K562 (cell line): ENCODE measurements at regions not wholly inside any gene's neighbourhood (a gene's known extent, or its start where the extent isn't known, plus 50 kb on each side); places are given as distances from the start of the nearest gene placed in this dataset.

Experiments
- ATAC-seq: fragments of 200-7000 bp; cut with Tn5 transposase; 3 replicates; pipeline ENCODE4 v1.9.1; 2020; ENCODE audit warnings: moderate library complexity
- BruUV-seq: library from RNA; stranded (reverse); fragments of 400-500 nt; replicated peaks from 2 replicates; lab custom pipeline; 2021; lab: Mats Ljungman, UMichigan
- CTCF ChIA-PET: fragments of 300-600 bp; formaldehyde crosslinking; extraction: SDS; loops from one replicate; lab custom pipeline; 2021; ENCODE audit warnings: low intra/inter-chr PET ratio; lab: Yijun Ruan, JAX
- POLR2A ChIA-PET: fragments of 300-600, 350-650 bp; sonication (Branson Sonifier 250); formaldehyde crosslinking; extraction: SDS; loops from one replicate; lab custom pipeline; 2021; ENCODE audit warnings: antibody characterized with exemption, inconsistent platforms; lab: Yijun Ruan, JAX
- DNase-seq, 4 experiments: peaks; one replicate each; pipeline versions ENCODE4 v3.0.0 to v3.0.0-alpha.2; 2011 to 2018; ENCODE audit warnings: low spot score in 3 of 4, mixed read lengths in 3 of 4; ENCODE audit errors: extremely low read depth in 1 of 4
- FAIRE-seq: peaks from 2 replicates; lab custom pipeline; 2011; peaks lifted over from hg19 to GRCh38; lab: Jason Lieb, UNC
- H2AFZ ChIP-seq: 2 replicates; pipeline ENCODE4 v1.6.0; 2011; ENCODE audit warnings: low read depth, low read length, control low read depth, inconsistent platforms
- H3K27ac ChIP-seq: fragments of 200-600 bp; 3 replicates; pipeline ENCODE4 v1.8.0; 2011; ENCODE audit warnings: low read depth, mild to moderate bottlenecking, control low read depth, inconsistent platforms, low read length, moderate library complexity, mixed read lengths; ENCODE audit errors: extremely low read depth
- H3K27me3 ChIP-seq, 2 experiments: fragments of 300-600 bp in 1 of 2; 2 replicates in 1 of 2; 3 replicates in 1 of 2; pipeline versions ENCODE4 v1.6.0 to v1.8.0; 2011; ENCODE audit warnings: inconsistent platforms in 2 of 2, low read length in 2 of 2, mild to moderate bottlenecking in 1 of 2, mixed read lengths in 1 of 2, moderate library complexity in 1 of 2; ENCODE audit not compliant: control insufficient read depth in 2 of 2, insufficient read depth in 2 of 2
- H3K36me3 ChIP-seq: fragments of 300-600 bp; 3 replicates; pipeline ENCODE4 v1.8.0; 2011; ENCODE audit warnings: mild to moderate bottlenecking, low read length, inconsistent platforms; ENCODE audit not compliant: control insufficient read depth, insufficient read depth
- H3K4me1 ChIP-seq, 2 experiments: fragments of 200-600 bp in 1 of 2; replicated peaks in 1 of 2; 2 replicates in 1 of 2; 3 replicates in 1 of 2; pipeline versions ENCODE4 v1.5.1 to v1.8.0; 2011; ENCODE audit warnings: inconsistent platforms in 2 of 2, low read length in 2 of 2, mild to moderate bottlenecking in 1 of 2, mixed read lengths in 1 of 2, moderate library complexity in 1 of 2; ENCODE audit not compliant: control insufficient read depth in 2 of 2, insufficient read depth in 2 of 2
- H3K4me2 ChIP-seq: 2 replicates; pipeline ENCODE4 v1.6.1; 2011; ENCODE audit warnings: low read length, control low read depth, inconsistent platforms, mixed read lengths; ENCODE audit not compliant: insufficient read depth
- H3K4me3 ChIP-seq: fragments of 200-600 bp; sonication (generic), shearing (Covaris generic); 2 replicates; pipeline ENCODE4 v1.5.1; 2016; ENCODE audit warnings: control low read depth, inconsistent platforms
- H3K79me2 ChIP-seq: fragments of 200-600 bp; 3 replicates; pipeline ENCODE4 v1.8.0; 2011; ENCODE audit warnings: low read length, inconsistent platforms; ENCODE audit not compliant: control insufficient read depth, insufficient read depth
- H3K9ac ChIP-seq, 2 experiments: 2 replicates each; pipeline versions ENCODE4 v1.6.0 to v1.6.1; 2011; ENCODE audit warnings: low read depth in 2 of 2, low read length in 2 of 2, control low read depth in 1 of 2, inconsistent platforms in 1 of 2, mild to moderate bottlenecking in 1 of 2, mixed read lengths in 1 of 2; ENCODE audit not compliant: insufficient read depth in 1 of 2
- H3K9me1 ChIP-seq: one replicate; pipeline ENCODE4 v1.6.0; 2011; ENCODE audit warnings: inconsistent platforms, mild to moderate bottlenecking, low read length, moderate library complexity; ENCODE audit not compliant: control insufficient read depth, insufficient read depth
- H3K9me3 ChIP-seq: replicated peaks from 2 replicates; pipeline ENCODE4 v1.5.1; 2011; ENCODE audit warnings: low read depth, low read length, inconsistent platforms; ENCODE audit not compliant: control insufficient read depth, insufficient read depth
- H4K20me1 ChIP-seq: replicated peaks from 2 replicates; pipeline ENCODE4 v1.6.1; 2011; ENCODE audit warnings: low read length, inconsistent platforms, mixed read lengths; ENCODE audit not compliant: control insufficient read depth, insufficient read depth
- ATF7 ChIP-seq: fragments of 450-650 bp; IDR thresholded peaks from 2 replicates; pipeline ENCODE4 v1.7.1; 2014; ENCODE audit warnings: mild to moderate bottlenecking, moderate library complexity
- CEBPG ChIP-seq, 3 experiments: fragments of 200-800 bp in 1 of 3; sonication (Bioruptor generic) in 1 of 3; sonication (generic) in 1 of 3; formaldehyde crosslinking in 1 of 3; IDR thresholded peaks in 2 of 3; conservative IDR thresholded peaks in 1 of 3; 2 replicates each; pipeline versions ENCODE4 v1.6.1 to v1.8.0; 2016 to 2022; ENCODE audit warnings: missing compliant biosample characterization in 2 of 3, missing genetic modification characterization in 2 of 3, mild to moderate bottlenecking in 1 of 3, missing genetic modification reagents in 1 of 3
- TRIM24 ChIP-seq, 2 experiments: fragments of 450-650 bp; IDR thresholded peaks; 2 replicates each; pipeline ENCODE4 v1.6.1; 2016
- ZNF134 ChIP-seq: fragments of 250-450 bp; sonication (Bioruptor Pico); conservative IDR thresholded peaks from 2 replicates; pipeline ENCODE4 v1.4.0; 2020
- WGBS: fragments of 100-300 bp; shearing (Covaris generic); methylation state at CpG from one replicate; pipeline ENCODE4 v1.1.6; 2016; ENCODE audit warnings: low coverage, mixed read lengths; ENCODE audit not compliant: insufficient coverage; ENCODE audit errors: missing lambda C conversion rate; 5-methylcytosine and 5-hydroxymethylcytosine counted together
- in situ Hi-C: fragments of 300-500 bp; cut with MboI; formaldehyde crosslinking; loops from 4 replicates; pipeline ENCODE4 v1.15.0; 2018; ENCODE audit warnings: inconsistent platforms, mixed read lengths
- intact Hi-C: fragments of 100-400 bp; cut with micrococcal nuclease; formaldehyde crosslinking; loops from 2 replicates; pipeline ENCODE4 v1.14.2; 2022
- TF ChIP-seq, protein P1 (sequence below), 2 experiments: fragments of 450-650 bp in 1 of 2; sonication (generic) in 1 of 2; formaldehyde crosslinking in 1 of 2; IDR thresholded peaks in 1 of 2; conservative IDR thresholded peaks in 1 of 2; 2 replicates each; pipeline versions ENCODE4 v1.6.1 to v1.8.1; 2016 to 2023; ENCODE audit warnings: mild to moderate bottlenecking in 2 of 2, moderate library complexity in 2 of 2, inconsistent platforms in 1 of 2, missing genetic modification reagents in 1 of 2

DNA sequence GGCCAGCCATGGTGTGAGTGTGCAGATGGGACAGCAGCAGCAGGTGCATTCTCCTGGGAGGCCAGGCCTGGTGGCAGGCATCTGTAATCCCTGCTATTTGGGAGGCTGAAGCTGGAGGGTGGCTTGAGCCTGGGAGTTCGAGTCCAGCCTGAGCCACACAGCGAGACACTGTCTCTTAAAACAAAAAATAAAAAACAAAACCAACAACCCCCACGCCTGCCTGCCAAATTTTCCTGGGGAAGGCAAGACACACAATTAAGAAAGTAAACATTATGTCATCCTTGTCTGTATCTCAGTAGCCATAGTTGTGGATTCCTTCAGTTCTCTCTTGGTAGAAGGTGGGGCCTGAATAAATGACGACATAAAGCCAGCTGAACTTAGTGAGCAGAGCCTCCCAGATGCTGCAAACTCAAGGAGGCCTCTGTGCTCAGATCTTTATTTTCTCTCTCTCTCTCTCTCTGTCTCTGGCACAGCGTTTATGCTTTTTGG is 57.6 kb upstream of the CD34 start:
- H3K9me3 ChIP-seq: no peaks in the 10 kb centered on the region
- H3K9ac ChIP-seq: 0 out of 4 replicates have a peak overlapping the region, but pooled peaks of 1 of the 2 experiments have one; percentile 38
- FAIRE-seq: no peak
- H4K20me1 ChIP-seq: no peaks in the 10 kb centered on the region
- H3K27me3 ChIP-seq: peaks cover 16 to 37% of the 10 kb centered on the region in 2 experiments; a peak in 4 of 5 replicates
- 4% methylated on average over 5 of the region's 5 CpGs for WGBS
- no peaks in the 10 kb centered on the region for H3K79me2 ChIP-seq
- H2AFZ ChIP-seq: no peak overlapping the region
- peaks cover 13 to 14% of the 10 kb centered on the region in 2 experiments for H3K4me1 ChIP-seq
- H3K36me3 ChIP-seq: no peaks in the 10 kb centered on the region
- intact Hi-C loops (loop anchor here (1.0 to 10.0 kb wide), 2 partner anchors 45 to 254 kb away; no protein-coding TSS in a partner anchor), in situ Hi-C loops (loop anchor here (5.0 kb wide), 1 partner anchor 71 kb away; no protein-coding TSS in a partner anchor)
- BruUV-seq: no TSS peak
- H3K4me3 ChIP-seq: no peak overlapping the region
- no peak overlapping the region for H3K27ac ChIP-seq
- POLR2A ChIA-PET: interaction anchor here (0.6 kb wide), 2 partner anchors 45 to 732 kb away, joined by 3 read pairs; no protein-coding TSS in a partner anchor
- H3K9me1 ChIP-seq: no peaks in the 10 kb centered on the region
- no peak for DNase-seq
- CTCF ChIA-PET: interaction anchor here (0.6 kb wide), 1 partner anchor 49 kb away, joined by 3 read pairs; no protein-coding TSS in a partner anchor
- no peak overlapping the region for H3K4me2 ChIP-seq
- ATAC-seq: no peak
- no peak for TF ChIP-seq ZNF134 (CRISPR knock-in tag)
- TF ChIP-seq, protein P1, sequence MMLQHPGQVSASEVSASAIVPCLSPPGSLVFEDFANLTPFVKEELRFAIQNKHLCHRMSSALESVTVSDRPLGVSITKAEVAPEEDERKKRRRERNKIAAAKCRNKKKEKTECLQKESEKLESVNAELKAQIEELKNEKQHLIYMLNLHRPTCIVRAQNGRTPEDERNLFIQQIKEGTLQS (IDR thresholded peaks at IDR 0.05): 0 out of 2 replicates have a peak, but pooled peaks have one; percentile 37
- TF ChIP-seq, protein P1 (CRISPR knock-in tag; conservative IDR thresholded peaks at IDR 0.05): no peak
- no peak for TF ChIP-seq CEBPG (CRISPR knock-in tag; IDR thresholded peaks at IDR 0.05)
- TF ChIP-seq CEBPG (tag; conservative IDR thresholded peaks at IDR 0.05 in 1 of 2, IDR thresholded peaks at IDR 0.05 in 1 of 2): peak in 1 of 2 experiments; percentile 37; a peak in 1 of 4 replicates
- peak; percentile 67 for TF ChIP-seq ATF7
- TF ChIP-seq TRIM24 (IDR thresholded peaks at IDR 0.05): no peak
